ENCODE measurements at regions not wholly inside any gene's neighbourhood (a gene's known extent, or its start where the extent isn't known, plus 50 kb on each side); places are given as distances from the start of the nearest gene placed in this dataset.

- POLR2A ChIA-PET = no interaction called here
- TF ChIP-seq ARNT (IDR thresholded peaks at IDR 0.05) (no peak), HDGF (IDR thresholded peaks at IDR 0.05; ENCODE audit: borderline replicate concordance) (no peak), NFRKB (IDR thresholded peaks at IDR 0.05) (no peak), FOXK2 (IDR thresholded peaks at IDR 0.05) (no peak), SP1 (IDR thresholded peaks at IDR 0.05) (no peak), FOXM1 (IDR thresholded peaks at IDR 0.05; ENCODE audit: borderline replicate concordance) (no peak), FOXA1 (IDR thresholded peaks at IDR 0.05) (no peak), BHLHE40 (IDR thresholded peaks at IDR 0.05; ENCODE audit: borderline replicate concordance) (no peak), L3MBTL2 (conservative IDR thresholded peaks at IDR 0.05) (no peak), SUZ12 (IDR thresholded peaks at IDR 0.05) (no peak), ELF4 (IDR thresholded peaks at IDR 0.05) (no peak), ZNF384 (IDR thresholded peaks at IDR 0.05) (no peak), TARDBP (IDR thresholded peaks at IDR 0.05) (no peak), LEF1 (IDR thresholded peaks at IDR 0.05; ENCODE audit: borderline replicate concordance) (no peak), CTBP1 (IDR thresholded peaks at IDR 0.05; ENCODE audit: borderline replicate concordance) (no peak)
- TF ChIP-seq, protein P1, sequence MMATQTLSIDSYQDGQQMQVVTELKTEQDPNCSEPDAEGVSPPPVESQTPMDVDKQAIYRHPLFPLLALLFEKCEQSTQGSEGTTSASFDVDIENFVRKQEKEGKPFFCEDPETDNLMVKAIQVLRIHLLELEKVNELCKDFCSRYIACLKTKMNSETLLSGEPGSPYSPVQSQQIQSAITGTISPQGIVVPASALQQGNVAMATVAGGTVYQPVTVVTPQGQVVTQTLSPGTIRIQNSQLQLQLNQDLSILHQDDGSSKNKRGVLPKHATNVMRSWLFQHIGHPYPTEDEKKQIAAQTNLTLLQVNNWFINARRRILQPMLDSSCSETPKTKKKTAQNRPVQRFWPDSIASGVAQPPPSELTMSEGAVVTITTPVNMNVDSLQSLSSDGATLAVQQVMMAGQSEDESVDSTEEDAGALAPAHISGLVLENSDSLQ (IDR thresholded peaks at IDR 0.05) = no peak
- CTCF ChIA-PET = no interaction called here
- no peak for DNase-seq (ENCODE audit: extremely low spot score)
Measured at GRCh38 chr9:627336-627970, 214.0 kb upstream of the DMRT1 start.

DNA sequence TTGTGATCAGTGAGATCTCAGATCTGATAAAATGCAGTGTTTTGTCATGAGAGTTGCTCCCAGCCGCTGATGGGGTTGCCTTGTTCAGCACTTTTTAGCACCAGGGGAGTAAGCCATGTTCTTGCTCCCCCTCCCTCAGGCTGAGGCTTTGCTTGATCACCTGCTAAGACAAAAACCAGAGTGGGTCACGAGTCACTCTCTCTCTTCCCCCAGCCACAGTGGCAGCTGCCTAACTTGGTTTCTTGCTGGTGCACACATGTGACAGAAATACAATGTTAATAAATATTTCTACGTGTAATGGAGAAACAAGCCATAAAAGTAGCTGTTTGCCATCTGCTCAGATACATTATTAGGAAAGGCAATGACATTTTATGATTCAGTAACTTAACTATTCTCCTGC, 212.4 kb upstream of the DMRT1 start:
- ChIA-PET CTCF (no interaction called here), POLR2A (no interaction called here)
- TF ChIP-seq HDGF (IDR thresholded peaks at IDR 0.05; ENCODE audit: borderline replicate concordance) = no peak
- TF ChIP-seq FOXK2 (IDR thresholded peaks at IDR 0.05) = no peak
- TF ChIP-seq SUZ12 (IDR thresholded peaks at IDR 0.05) = no peak
- TF ChIP-seq, protein P1 (IDR thresholded peaks at IDR 0.05) = no peak
- TF ChIP-seq LEF1 (IDR thresholded peaks at IDR 0.05; ENCODE audit: borderline replicate concordance) = no peak
- TF ChIP-seq FOXM1 (IDR thresholded peaks at IDR 0.05; ENCODE audit: borderline replicate concordance) = no peak
- DNase-seq (ENCODE audit: extremely low spot score) = no peak

DNA sequence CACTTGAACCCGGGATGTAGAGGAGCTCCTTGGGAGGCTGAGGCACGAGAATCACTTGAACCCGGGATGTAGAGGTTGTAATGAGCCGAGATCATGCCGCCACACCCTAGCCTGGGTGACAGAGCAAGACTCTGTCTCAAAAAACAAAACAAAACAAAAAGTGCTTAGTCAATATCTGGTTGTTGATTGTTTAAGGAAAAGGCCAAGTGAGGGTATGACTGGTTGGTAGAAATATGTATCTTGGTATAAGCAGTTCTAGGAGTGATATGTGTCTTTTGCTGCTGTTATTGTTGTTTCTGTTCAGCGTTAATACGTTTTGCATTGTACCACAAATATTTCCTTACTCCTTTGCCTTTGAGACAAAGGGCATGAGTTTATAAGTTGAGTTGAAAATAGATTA, 210.7 kb upstream of the DMRT1 start:
- TF ChIP-seq NFRKB (IDR thresholded peaks at IDR 0.05) (no peak), FOXK2 (IDR thresholded peaks at IDR 0.05) (no peak), L3MBTL2 (conservative IDR thresholded peaks at IDR 0.05) (no peak), HDGF (IDR thresholded peaks at IDR 0.05; ENCODE audit: borderline replicate concordance) (no peak), ELF4 (IDR thresholded peaks at IDR 0.05) (no peak), FOXA1 (IDR thresholded peaks at IDR 0.05) (no peak), FOXM1 (IDR thresholded peaks at IDR 0.05; ENCODE audit: borderline replicate concordance) (no peak), BHLHE40 (IDR thresholded peaks at IDR 0.05; ENCODE audit: borderline replicate concordance) (no peak)
- ChIA-PET POLR2A (no interaction called here), CTCF (no interaction called here)
- DNase-seq (ENCODE audit: extremely low spot score) = no peak

DNA sequence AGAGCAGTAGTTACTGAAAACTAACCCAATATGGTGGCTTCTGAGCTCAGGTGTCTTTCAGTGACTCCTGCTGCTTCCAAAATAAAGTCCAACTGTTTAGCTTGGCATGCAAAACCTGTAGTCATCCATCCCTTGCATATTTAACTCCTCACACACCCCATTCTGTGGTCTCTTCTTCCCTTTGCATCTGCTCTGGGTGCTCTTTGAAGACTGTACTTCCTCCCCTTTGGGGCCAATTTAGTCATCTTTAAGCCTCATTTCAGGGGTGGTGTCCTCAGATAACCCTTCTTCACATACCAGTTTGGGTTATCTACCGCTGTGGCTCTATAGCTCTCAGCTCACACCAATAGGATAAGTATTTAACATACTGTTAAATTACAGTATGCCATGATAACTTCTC, 209.9 kb upstream of the DMRT1 start:
- ChIA-PET POLR2A (no interaction called here), CTCF (no interaction called here)
- no peak for DNase-seq (ENCODE audit: extremely low spot score)
- no peak for TF ChIP-seq HDGF (IDR thresholded peaks at IDR 0.05; ENCODE audit: borderline replicate concordance)
- TF ChIP-seq BHLHE40 (IDR thresholded peaks at IDR 0.05; ENCODE audit: borderline replicate concordance) = no peak
- TF ChIP-seq SP1 (IDR thresholded peaks at IDR 0.05) = no peak
- TF ChIP-seq ZNF384 (IDR thresholded peaks at IDR 0.05) = no peak
- no peak for TF ChIP-seq SUZ12 (IDR thresholded peaks at IDR 0.05)
- no peak for TF ChIP-seq CTBP1 (IDR thresholded peaks at IDR 0.05; ENCODE audit: borderline replicate concordance)
- TF ChIP-seq TARDBP (IDR thresholded peaks at IDR 0.05) = no peak

- TF ChIP-seq ZNF384 (IDR thresholded peaks at IDR 0.05) (no peak), CTBP1 (IDR thresholded peaks at IDR 0.05; ENCODE audit: borderline replicate concordance) (no peak), FOXA1 (IDR thresholded peaks at IDR 0.05) (no peak), ELF4 (IDR thresholded peaks at IDR 0.05) (no peak), FOXM1 (IDR thresholded peaks at IDR 0.05; ENCODE audit: borderline replicate concordance) (no peak), NFRKB (IDR thresholded peaks at IDR 0.05) (no peak), FOXK2 (IDR thresholded peaks at IDR 0.05) (no peak), HDGF (IDR thresholded peaks at IDR 0.05; ENCODE audit: borderline replicate concordance) (no peak), LEF1 (IDR thresholded peaks at IDR 0.05; ENCODE audit: borderline replicate concordance) (no peak), SP1 (IDR thresholded peaks at IDR 0.05) (no peak), BHLHE40 (IDR thresholded peaks at IDR 0.05; ENCODE audit: borderline replicate concordance) (no peak), L3MBTL2 (conservative IDR thresholded peaks at IDR 0.05) (no peak), SUZ12 (IDR thresholded peaks at IDR 0.05) (no peak), TARDBP (IDR thresholded peaks at IDR 0.05) (no peak)
- TF ChIP-seq, protein P1 (IDR thresholded peaks at IDR 0.05) = no peak
- no peak for DNase-seq (ENCODE audit: extremely low spot score)
- ChIA-PET CTCF (no interaction called here), POLR2A (no interaction called here)
Measured at GRCh38 chr9:633461-633860, 208.0 kb upstream of the DMRT1 start.

GRCh38 chr9:636931-637591, 204.4 kb upstream of the DMRT1 start:
- CTCF ChIA-PET = no interaction called here
- no peak for DNase-seq (ENCODE audit: extremely low spot score)
- POLR2A ChIA-PET = no interaction called here
- TF ChIP-seq, protein P1 (IDR thresholded peaks at IDR 0.05) = no peak
- TF ChIP-seq ARNT (IDR thresholded peaks at IDR 0.05) = no peak
- no peak for TF ChIP-seq BHLHE40 (IDR thresholded peaks at IDR 0.05; ENCODE audit: borderline replicate concordance)
- no peak for TF ChIP-seq ZNF384 (IDR thresholded peaks at IDR 0.05)
- no peak for TF ChIP-seq CTBP1 (IDR thresholded peaks at IDR 0.05; ENCODE audit: borderline replicate concordance)
- TF ChIP-seq NFRKB (IDR thresholded peaks at IDR 0.05) = no peak
- no peak for TF ChIP-seq FOXK2 (IDR thresholded peaks at IDR 0.05)
- no peak for TF ChIP-seq TARDBP (IDR thresholded peaks at IDR 0.05)
- TF ChIP-seq LEF1 (IDR thresholded peaks at IDR 0.05; ENCODE audit: borderline replicate concordance) = no peak
- TF ChIP-seq SUZ12 (IDR thresholded peaks at IDR 0.05) = no peak
- no peak for TF ChIP-seq ELF4 (IDR thresholded peaks at IDR 0.05)
- TF ChIP-seq FOXM1 (IDR thresholded peaks at IDR 0.05; ENCODE audit: borderline replicate concordance) = no peak
- TF ChIP-seq L3MBTL2 (conservative IDR thresholded peaks at IDR 0.05) = no peak
- no peak for TF ChIP-seq FOXA1 (IDR thresholded peaks at IDR 0.05)
- TF ChIP-seq SP1 (IDR thresholded peaks at IDR 0.05) = no peak
- TF ChIP-seq HDGF (IDR thresholded peaks at IDR 0.05; ENCODE audit: borderline replicate concordance) = no peak

All from HEK293T (cell line).